HG03103 (cell line): ENCODE measurements at regions not wholly inside any gene's neighbourhood (a gene's known extent, or its start where the extent isn't known, plus 50 kb on each side); places are given as distances from the start of the nearest gene placed in this dataset.

Source experiments
- ATAC-seq: cut with Tn5 transposase; IDR thresholded peaks from one replicate; pipeline ENCODE4 v1.9.1; 2021; ENCODE audit warnings: low read depth; ENCODE audit not compliant: unreplicated experiment

DNA sequence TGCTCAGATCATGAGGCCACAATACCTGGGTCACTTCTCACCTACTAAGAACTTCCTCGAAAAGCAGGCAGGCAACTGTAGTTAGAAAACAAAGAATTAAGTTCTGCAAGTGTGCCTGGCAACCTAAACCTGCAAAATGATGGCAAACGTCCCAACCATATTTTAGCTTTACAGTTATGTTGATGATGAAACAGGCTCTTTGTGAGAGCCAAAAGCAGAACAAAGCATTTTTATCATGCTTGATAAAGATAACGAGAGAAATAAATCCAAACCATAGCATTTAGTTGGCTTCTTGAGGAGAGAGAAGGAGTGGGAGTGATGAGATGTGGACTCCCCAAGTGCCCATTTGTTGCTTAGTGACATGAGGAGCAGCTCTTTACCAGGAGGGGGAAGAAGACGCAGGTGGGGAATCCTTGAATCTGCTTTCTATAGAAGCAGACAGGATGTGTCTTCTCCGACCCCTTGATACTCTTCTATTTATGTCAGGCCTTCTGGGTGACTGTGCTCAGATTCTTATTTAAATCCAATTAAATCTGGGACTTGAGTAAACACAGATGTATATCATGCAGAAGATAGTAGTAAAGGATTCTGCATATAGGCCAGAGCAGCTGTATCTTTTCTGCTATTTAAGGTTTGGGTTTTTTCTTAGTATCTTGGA is 221.2 kb downstream of the TMEM167A start:
- no peak for ATAC-seq

DNA sequence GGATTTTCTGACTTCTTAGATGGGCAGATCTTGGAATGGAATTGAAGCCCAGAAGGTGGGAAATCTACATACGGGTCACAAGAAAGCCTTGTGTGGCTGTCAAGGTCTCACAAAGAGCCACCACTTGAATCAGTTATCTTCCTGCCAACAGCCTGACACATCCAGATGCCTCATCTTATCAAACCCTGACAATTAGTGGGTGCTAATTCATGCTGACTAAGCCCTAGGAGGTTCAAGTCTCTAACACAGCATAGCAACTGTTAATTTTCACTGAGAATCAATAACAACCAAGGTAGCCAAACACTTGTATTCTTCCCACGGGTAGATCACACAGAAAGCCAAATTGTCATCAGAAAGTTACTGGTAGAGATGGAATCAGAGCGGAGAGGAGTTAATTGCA is 222.2 kb downstream of the TMEM167A start:
- no peak for ATAC-seq

DNA sequence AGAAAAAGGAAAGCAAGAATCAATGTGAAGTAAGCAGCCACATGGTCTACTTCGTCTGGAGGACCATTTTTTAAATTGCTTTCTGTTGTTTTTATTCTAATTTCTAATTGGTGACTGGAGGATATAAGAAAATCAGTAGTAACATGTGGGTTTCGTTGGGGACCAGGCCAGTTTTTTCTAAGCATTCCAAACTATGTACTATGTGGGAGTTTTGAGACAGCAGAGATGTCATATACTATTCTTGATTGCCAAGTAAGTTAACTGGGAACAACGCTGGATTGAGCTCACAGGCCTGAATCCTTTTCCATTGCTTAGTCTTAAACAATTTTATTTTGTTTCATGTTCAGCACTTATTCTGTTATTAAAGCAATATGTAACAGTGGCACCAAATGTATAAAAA is 225.7 kb downstream of the TMEM167A start:
- no peak for ATAC-seq

GRCh38 chr5:82850393-82850792 is 226.8 kb downstream of the TMEM167A start:
- ATAC-seq, result no peak

GRCh38 chr5:82849885-82850284 is 227.3 kb downstream of the TMEM167A start:
- ATAC-seq, result no peak

- ATAC-seq, result no peak
Measured at GRCh38 chr5:82847562-82847961, 229.6 kb downstream of the TMEM167A start.

- no peak for ATAC-seq
Measured at GRCh38 chr5:82839881-82840280, 237.3 kb downstream of the TMEM167A start.

DNA sequence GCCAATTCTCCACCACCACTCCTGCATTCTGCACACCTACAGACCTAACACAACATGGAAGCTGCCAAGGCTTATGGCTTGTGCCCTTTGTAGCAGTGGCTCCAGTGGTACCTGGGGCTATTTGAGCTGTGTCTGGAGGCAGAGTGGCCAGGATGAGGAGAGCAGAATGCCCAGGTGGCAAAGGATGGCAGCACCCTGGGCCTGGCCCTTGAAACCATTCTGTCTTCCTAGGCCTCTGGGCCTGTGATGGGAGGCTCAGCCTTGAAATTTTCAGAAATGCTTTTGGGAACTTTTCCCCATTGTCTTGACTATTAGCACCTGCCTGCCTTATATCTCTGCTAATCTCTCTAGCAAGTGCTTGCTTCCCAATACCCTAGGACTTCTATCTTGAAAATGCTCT is 241.7 kb downstream of the TMEM167A start:
- ATAC-seq, result no peak

DNA sequence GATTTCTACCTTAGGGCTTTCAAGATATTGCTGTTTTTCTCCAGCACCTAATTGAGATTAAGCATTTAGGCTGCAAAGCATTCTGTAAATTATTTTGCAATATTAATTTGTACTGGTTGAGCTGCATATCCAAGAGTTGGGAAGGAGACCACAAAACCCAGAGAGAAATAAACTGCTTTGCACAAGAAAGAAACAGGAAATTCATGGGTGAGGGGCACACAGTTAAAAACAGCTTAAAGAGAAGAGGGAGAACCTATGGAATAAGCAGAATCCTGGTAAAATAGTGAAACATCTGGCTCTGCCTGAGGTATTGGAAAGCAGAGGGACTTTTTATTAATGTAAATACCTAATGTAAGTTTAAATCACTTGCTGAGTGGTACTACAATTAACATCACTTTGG is 243.0 kb downstream of the TMEM167A start:
- no peak for ATAC-seq

GRCh38 chr5:82833277-82833676 is 243.9 kb downstream of the TMEM167A start:
- ATAC-seq, result no peak

DNA sequence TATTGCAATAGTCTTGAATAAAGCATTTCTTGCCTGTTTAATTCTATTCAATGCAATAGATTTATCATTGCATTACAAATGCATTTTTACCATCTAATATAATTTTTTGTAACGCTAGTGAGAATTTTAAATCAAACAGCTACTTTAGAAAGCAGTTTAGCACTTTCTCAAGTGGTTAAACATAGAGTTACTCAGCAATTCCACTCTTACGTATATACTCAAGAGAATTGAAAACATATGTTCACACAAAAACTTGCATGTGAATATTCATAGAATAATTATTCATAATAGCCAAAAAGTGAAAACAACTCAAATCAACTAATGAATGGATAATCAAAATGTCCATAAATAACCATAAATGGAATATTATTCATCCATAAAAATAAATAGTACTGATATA is 244.7 kb downstream of the TMEM167A start:
- no peak for ATAC-seq

DNA sequence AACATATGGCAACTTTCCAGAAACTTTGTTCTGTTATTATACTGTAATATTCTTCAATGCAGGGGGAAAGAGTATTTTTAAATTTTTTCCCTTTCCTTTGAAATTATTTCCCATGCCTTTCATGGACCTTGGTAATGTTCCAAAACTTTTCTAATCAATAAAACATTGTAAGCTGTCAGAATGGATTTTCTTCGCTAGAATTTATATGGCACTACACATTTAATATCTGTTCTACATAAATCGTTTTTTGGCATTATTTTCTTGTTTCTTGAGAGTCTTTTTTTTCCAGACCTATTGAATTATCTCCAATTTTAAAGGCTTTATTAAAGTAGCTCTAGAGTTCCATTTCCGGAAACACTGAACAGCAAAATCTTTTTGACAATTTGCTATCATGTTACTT is 249.0 kb downstream of the TMEM167A start:
- no peak for ATAC-seq

DNA sequence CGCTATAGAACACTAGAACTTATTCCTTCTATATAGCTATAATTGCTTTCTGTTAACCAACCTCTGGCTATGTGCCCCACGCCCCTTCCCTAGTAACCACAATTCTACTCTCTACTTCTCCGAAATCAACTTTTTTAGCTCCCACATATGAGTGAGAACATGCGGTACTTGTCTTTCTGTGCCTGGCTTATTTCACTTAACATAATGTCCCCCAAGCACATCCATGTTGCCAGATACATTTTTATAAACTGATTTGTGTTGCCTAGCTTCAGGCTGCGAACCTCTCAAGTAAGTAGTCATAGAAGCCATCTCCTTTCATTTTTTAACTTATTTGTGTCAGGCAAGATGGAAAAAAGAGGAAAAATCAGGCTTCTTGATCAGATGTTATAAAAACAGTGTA is 249.5 kb downstream of the TMEM167A start:
- ATAC-seq, result no peak

- no peak for ATAC-seq
Measured at GRCh38 chr5:82822634-82822927, 254.6 kb downstream of the TMEM167A start.

DNA sequence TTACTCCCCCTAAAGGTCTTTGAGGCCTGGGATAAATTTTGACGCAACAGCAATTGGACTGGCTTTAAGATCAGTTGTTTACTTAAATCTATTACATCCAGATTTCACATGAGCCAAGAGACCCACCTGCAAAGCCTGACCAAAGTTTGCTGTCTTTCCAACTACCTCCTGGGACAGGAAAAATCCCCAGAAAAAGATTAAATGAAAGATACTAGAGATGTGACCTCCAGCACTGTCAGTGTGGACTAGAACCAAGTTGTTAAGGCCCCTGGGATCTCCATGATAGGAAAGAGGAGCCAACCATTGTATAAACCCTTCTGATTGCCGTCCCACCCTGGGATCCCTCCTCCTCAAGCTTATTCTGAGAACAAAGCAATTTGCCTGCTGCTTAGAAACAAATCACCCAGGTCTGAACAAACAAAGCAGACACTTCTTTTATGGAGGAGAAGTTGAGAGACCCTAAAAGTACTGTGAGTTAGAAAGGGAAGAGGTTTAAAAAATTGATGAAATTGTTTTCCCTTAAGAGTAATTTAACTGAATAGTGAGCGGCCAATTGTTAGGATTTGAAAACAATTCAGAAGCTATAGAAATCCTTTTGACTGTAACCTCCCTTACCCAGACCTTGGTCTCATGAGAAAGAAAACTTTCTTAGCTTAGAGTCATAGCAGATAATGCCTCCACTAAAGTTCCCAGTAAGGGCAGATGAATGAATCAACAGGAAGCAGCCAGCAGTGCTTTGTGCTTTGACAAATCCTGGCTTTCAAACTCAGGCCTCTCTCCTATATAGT is 255.2 kb downstream of the TMEM167A start:
- no peak for ATAC-seq

DNA sequence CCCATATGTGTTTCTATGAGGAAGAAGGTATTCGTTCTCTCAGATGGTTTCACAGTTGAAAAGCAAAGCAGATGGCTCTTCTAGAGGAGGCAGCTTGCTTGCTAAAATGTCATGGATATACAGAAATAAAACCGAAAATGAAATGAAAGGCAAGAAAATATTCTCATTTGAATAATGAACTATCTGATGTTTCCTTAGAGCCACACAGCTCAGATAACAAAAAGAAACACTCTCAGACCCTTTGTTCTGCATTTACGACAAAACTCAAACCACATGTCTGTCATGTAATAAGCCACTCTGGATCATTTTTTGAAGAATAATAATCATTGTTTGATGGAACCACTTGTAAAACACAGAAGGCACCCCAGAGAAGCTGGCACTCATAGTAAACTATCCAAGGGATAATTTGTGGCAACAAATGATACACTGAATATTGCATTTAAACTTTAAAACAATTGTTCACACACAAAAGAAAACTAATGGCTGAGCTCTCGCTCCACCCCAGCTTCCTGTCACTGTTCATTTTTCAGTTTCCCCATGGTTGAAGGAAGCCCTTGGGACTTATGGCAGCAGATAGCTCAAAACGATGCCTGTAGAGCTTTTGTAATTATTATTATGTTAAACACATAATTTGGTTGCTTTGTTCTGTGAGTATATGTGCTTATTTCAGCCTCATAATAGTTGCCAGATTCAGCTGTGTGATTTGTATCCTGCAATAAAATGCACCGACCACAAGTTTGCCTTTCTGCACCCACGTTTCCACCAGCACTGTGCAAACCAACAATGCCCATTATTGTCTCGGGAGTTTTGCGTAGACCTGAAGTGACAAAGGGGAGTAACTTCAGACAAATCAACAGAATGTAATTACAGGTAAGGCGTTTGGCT is 256.0 kb downstream of the TMEM167A start:
- ATAC-seq, result peak; percentile 61

DNA sequence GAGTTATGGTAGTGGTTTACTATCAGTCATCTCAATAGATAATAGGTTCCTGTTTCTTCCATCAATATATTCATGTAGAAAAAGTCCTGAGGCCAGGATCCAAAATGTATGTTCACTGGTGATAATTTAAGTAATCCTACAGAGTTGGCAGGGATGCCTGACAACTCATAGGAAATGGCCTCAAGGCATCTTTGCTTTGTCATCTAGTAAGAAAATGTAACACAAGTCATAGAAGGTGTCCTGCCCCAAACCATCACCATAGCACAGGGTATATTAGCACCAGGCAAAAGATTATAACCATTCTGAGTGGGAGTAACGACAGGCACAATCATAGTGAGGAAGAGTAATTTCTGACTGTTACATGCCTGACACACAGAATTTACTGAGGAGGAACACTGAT is 257.0 kb downstream of the TMEM167A start:
- no peak for ATAC-seq

DNA sequence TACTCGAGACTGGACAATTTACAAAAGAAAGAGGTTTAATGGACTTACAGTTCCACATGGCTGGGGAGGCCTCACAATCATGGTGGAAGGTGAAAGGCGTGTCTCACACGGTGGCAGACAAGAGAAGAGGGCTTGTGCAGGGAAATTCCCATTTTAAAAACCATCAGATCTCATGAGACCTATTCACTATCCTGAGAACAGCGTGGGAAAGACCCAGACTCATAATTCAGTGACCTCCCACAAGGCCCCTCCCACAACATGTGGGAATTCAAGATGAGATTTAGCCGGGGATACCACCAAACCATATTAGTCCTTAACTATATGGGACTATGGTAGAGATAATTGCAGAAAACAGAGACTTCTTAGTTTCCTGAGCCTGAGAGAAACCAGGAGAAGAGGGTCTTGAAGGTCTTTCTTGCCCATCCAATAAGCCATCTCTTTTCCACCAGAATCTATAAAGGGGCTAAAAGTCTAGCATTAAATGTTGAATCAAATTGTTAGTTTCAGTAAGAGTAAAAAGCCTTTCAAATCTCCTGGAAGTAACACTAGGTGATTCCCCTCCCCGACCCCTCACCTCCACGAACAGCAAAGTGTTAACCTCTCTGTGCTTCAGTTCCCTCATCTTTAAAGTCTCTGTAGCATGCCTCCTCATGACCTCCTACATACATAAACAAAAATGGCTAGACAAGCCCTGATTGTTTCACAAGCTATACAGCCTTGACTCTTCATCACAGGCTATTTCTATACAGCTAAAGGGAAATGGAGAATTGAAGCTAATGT is 259.1 kb downstream of the TMEM167A start:
- no peak for ATAC-seq

DNA sequence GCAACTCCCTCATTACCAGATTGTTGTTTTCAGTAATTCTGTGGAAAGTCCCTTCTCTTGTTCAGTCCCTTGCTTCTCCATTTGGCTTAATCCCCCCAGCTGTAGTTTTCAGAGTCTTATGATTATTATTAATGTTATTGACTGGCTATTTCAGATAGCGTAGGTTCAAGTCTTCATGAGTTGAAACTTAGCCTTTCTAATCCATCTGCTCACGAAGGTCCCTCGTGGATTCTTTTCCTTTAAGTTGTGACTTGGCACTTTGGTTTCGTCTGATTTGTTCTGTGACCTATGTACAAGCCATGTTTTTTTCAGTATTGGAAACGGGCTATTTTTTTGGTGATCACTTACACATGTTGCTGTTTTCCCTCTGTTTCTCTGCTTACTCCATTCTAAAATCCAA is 260.3 kb downstream of the TMEM167A start:
- ATAC-seq, result no peak

GRCh38 chr5:82815871-82816270 is 261.3 kb downstream of the TMEM167A start:
- no peak for ATAC-seq

DNA sequence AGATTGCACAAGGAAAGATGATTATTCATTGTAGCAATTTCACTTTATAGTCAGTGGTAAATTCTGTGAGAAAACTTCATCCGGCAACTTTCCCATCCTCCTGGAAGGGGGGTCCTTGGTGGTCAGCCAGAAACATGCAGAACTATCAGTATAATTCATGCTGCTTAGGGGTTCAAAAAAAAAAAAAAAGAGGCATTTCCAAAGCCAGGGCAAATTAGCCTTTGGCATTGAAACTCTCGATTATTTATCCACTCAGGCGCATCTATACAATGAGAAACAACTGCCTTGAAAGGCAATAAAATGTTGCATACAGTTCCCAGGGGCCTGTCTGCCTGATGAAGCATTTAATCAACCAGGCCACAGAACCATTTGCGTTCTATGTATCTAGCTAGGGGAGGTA is 263.3 kb downstream of the TMEM167A start:
- no peak for ATAC-seq
